NCI-H2081 (cell line): ENCODE measurements at regions not wholly inside any gene's neighbourhood (a gene's known extent, or its start where the extent isn't known, plus 50 kb on each side); places are given as distances from the start of the nearest gene placed in this dataset.

Source experiments
- DNase-seq, 2 experiments: peaks; one replicate each; lab custom pipeline; 2025; lab: John Stamatoyannopoulos, UW

DNA sequence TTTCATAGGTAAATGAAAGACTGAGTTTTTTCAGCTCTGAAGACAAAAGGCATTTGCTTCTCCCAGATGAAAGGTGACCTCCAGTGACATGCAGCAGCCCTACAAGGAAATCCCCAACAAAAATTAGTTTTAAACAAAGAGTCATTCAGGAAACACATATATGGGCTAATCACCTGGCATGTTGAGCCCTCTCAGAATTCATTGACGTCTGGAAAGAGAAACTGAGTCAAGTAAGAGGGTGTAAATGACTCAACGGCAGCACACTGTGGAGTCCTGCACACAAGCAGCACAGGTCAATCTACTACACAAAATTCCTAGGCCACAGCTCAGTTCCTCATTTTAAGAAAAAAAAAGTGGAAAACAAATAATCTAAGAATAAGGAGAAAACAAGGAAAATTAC is 592.3 kb downstream of the EPHA7 start:
- DNase-seq, result no peak

DNA sequence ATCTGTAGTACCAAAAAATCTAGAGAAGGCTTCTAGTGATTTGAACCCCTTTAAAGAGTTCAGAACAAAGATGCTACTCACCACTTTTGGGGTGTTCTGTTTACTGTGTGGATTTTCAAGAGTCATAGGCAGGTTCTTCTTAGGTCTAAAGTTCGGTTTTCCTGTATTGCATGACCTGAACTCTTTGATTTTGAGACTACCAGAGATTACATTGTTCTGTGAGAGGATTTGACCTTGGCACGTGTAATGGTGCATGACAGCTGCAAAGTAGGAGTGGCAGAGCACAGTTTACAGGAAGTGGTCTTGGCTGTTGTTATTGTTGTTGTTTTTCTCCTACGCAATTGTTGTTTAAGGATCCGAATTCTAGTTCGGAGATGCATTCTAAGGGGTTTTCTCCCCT is 592.7 kb downstream of the EPHA7 start:
- DNase-seq, result no peak

DNA sequence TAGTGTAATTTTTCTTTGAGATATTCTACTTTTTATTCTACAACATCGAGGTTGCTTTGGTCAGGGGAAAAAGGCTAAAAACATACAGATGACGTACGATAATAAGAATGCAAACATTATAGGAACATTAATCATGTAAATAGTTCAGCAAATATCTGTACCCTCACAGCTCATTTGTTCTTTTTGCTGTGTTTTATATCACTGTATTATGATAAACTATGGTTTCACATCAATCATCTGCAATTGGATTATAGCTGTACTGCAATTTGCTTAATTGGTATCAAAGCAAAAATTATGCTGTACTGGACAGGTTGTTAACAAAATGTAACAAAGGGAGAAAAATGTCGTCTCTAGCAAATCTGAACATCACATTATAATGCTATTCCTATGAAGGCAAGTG is 597.1 kb downstream of the EPHA7 start:
- DNase-seq, result peak; percentile 47 to 79

DNA sequence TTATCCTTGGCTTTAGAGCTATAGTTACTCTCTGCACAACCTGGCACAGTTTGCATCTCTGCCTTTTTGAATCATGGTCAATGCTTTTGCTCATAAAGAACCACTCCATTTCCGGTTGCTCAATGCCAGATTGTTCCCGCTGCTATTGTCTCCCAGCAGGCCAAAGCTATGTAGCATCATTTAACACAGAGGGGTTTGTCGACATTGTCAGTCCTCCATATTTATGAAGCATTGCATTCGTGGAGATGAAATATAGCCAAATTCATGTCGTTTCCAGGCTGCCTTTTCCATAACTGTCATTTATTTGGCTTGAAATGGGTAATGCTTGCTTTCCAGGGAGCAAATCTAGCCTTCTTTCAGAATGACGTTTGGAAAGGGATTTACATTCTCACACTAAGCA is 598.8 kb downstream of the EPHA7 start:
- peak; percentile 62 to 82 for DNase-seq

DNA sequence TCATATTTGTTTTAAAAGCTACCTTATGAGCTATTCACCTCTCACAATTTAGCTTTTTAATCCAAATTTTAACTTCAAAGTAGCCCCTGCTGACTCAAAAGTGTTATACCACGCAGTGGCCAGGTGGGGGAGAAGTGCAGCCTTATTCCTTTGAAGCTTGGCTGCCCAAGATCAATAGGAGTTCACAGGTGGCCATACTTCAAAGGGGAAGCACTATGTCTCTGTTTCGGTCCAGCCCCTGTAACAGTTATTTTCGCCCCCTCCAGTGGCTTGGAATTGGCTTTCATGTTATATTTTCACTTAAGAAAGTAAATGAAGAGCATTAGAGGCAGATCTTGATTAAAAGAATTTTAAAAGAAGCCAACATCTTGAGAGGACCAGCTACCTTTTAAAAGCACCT is 608.4 kb downstream of the EPHA7 start:
- DNase-seq, result peak; percentile 55 to 81

DNA sequence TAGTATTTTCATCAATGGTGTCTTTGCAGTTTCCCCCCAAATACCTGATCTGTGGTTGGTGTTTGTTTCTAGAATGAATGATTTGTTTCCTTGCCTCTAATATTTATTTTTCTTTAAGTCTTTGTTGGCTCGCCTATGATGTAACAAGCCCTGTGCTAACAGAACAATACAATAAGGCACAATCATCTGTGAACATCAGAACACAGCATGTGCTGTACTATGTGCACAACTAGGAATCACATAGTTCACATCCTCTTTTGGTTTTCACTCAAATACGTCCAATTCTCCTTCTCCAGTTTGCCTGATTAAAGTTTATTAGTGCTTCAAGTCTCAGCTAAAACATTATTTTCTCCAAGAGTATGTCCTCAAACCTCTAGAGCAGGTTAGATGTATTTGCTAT is 613.1 kb downstream of the EPHA7 start:
- no peak for DNase-seq

DNA sequence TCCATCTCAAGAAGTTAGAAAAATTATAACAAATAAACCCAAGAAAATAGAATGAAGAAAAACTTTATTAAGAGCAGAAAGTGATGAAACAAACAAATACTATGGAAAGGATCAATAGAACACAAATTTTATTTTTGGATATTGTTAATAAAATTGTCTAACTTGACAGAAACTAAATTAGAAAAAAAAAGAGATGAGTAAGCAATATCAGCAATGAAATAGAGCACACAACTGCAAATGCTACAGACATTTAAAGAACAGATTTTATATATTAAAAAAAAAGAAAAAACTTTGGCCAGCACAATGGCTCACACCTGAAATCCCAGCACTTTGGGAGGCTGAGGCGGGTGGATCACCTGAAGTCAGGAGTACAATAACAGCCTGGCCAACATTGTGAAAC is 628.0 kb downstream of the EPHA7 start:
- no peak for DNase-seq

DNA sequence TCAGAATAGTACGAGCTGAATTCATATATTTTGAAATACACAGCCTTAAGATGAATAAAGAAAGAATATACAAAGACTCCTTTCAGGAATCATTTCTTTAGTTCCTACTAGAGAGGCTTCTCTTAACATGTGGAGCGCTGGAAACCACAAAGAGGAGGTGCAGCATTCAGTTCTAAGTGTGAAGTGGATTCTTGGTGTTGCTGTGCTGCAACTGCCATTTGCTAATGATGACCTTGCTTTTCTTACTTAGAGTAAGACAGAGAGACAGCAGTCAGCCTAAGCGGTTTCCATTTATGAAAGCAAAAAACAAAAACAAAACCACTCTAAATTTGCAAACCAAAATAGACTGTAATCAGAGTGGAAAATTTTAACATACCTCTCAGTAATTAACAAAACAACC is 629.0 kb downstream of the EPHA7 start:
- DNase-seq, result no peak

DNA sequence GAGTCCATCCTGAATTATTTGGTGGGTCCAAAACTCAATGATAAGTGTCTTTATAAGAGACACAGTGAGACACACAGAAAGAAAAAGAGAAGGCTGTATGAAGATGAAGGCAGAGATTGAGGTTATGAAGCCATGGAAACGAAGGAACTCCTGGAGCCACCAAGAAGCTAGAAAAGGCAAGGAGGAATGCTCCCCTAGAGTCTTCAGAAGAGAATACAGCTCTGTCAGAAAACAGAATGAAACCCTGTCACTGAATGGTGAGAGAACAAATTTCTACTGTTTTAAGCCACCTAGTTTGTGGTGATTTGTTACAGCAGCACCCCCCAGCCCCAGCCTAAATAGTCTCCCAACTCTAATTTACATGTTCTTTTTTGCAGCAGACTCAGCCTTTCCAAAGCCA is 635.1 kb downstream of the EPHA7 start:
- no peak for DNase-seq

DNA sequence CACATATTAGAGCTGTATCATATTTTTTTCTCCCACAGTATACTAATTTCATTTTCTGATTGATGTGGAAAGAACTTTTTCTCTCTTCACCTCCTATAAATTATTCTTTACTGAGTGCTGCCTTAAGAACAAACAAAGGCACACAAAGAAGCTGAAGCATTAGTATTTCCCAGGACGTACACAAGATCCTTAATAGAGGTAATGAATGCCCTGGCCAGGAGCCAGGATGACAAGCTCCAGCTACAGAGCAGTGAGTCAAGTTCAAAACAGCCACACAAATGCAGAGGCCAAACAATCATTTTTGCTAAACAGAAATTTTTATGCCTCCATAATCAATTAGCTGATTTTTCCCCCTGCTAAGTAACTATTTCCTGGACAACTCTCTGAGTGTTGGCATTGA is 639.6 kb downstream of the EPHA7 start:
- DNase-seq, result peak; percentile 29 to 58

DNA sequence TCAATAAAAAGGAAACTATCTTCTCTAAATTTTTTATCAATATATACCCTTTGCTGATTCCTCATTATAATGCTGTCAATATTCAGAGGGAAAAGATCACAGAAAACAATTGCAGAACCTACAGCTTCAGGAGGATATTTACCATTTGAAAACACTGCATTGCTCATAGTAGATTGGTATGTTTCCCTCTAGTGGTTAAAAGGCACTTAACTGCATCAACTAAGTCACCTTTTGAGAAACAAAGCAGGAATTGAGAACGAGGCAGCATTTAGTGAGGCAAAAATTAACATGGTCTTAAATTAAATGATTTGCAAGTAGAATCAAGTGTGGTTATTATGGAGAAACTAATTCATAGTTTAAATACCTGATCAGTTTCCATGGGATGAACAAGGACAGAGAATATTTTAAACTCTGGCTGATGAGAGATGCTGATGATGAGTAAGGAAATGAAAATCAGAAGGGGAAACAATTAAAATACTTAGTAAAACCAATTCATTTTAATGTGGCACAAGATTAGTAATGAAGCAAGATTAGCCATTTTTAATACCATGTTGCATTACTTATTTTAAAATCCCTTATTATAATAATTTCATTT is 642.1 kb downstream of the EPHA7 start:
- peak; percentile 40 to 74 for DNase-seq

DNA sequence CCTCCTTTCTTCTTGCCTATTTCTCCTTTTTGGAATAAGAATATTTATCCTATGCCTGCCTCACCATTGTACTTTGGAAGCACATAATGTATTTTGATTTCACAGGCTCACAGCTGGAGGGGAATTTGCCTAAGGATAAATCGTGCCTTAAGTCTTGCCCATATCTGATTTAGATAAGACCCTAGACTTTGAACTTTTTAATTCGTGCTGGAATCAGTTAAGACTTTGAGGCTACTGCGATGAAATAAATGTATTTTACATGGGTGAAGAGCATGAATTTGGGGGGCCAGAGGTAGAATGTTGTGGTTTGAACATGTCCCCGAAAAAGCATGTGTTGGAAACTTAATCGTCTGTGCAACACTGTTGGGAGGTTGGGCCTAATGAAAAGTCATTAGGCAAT is 648.8 kb downstream of the EPHA7 start:
- no peak for DNase-seq

DNA sequence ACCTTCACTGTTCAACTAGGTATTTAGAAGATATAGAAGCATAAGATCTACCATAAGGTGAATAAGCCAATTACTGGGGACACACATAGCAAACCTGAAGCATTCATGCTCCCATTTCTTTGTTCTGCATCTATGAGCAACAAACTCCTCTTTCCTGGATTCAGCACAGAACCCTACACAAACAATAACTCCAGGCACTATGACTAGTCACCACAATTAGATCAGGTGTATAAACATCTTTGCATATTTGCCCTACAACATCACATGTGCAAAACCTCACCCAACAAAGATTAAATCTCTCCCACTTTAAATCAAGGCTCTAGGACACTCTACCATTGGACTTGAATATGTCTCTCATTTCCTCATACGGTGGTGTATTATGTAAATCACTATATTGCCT is 652.3 kb downstream of the EPHA7 start:
- no peak for DNase-seq

DNA sequence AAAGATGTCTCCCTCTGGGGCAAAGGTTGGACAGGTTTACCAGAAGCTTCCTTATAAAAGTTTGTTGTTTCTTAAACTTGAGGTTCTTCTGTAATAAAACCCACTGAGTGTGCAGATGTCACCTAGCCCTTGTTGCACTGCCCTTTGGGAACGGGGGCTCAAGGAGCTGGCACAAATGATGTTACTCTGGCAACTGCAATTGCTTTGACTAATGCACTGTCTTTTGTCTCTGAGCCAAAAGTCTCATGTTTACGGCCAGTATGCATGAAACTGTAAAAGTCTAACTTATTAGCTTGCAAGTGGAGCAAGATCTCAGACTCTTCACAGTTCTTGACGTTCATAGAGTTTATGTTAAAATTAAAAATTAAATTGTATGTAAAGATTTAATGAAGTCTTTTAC is 655.7 kb downstream of the EPHA7 start:
- DNase-seq, result no peak

DNA sequence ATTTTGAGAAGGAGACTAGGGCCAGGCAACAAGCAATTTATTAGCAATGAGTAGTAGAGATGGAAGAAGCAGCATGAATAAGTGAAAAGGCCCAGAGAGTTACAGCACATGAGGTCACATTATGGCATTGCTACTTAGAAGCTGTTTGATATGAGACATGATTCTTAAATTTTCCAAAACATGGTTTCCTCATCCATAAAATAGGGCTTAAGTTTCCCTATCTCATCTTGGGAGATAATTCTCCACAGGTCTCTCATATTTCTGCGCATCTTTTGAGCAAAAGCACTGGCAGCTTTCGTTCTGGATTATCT is 656.1 kb downstream of the EPHA7 start:
- DNase-seq, result no peak

DNA sequence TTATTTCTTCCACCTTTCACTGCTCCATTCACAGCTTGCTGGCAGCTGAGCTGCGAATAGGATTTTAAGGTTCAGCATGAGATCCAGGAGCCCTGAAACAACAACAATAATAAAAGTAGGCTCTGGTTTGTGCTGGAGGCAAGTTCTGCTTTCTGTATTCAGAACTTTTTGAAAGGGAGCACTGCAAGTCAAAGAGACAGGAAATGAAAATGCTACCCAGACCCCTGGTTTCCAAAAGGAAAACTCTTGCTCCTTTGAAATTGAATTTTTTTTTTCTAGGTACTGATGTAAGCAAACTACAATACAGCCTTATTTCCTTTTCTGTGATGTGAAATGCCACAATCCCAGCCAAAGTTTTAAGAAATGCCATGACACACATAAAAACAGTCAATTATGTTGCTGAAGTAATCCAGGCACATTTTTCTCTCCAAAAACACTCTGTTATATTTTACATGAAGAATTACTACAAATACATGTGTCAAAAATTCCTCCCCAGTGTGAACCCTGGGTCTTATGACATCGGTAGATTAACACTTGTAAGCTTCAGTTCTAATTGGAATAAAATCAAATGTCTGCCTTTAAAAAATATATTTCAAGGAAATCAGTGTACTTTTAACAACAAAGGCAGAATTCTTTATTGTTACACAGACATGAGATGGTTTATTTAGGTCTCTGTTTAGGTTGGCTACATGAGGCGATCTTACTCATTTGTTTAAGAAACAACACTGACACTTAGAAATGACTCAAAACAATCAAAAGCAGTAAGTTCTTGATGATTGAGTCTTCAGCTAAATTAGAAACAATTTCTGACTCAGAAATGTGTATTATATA is 656.7 kb downstream of the EPHA7 start:
- DNase-seq, result no peak

DNA sequence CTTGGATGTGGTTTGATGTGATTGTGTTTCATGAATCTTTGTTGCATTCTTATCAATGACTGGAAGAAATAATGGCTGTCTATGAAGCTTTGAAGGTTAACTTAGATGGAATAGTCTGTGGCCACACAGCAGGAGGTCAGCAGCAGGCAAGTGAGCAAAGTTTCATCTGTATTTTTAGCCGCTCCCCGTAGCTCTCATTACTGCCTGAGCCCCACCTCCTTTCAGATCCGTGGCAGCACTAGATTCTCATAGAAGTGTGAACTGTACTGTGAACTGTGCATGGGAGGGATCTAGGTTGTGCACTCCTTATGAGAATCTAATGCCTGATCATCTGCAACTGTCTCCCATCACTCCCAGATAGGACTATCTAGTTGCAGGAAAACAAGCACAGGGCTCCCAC is 660.2 kb downstream of the EPHA7 start:
- no peak for DNase-seq

DNA sequence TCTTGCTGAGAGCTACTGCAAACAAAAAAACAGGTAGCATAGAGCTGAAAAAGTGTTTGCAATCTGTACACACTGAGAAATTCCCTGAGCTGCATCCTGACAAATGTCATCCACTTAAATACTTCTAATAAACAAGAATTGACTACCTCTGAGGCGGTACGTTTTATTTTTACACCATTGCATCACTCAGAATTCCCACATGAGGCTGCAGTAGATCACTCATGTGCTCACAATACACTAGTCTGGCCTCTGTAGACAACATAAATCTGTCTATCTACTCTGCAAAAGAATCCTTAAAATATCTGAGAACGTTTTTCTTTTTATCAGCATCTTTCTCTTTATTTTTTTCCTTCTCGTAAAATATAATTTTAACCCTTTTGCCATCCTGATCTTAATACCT is 661.4 kb downstream of the EPHA7 start:
- DNase-seq, result no peak

DNA sequence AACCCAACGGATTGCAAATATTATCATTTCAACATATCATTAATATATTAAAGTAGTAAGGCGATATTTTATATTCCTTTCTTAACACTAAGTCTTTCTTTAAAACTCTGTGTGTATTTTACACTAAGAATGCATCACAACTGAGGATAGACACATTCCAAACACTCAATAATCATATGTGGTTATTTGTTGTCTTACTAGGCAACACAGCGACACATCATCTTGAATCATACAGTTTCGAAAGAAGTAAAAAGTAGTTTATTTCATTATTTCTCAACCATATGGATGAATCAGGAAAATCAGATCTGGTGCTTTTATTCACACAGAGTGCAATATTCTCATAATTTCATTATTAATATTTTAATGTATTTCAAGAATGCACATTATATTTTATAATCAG is 662.4 kb downstream of the EPHA7 start:
- DNase-seq, result no peak

DNA sequence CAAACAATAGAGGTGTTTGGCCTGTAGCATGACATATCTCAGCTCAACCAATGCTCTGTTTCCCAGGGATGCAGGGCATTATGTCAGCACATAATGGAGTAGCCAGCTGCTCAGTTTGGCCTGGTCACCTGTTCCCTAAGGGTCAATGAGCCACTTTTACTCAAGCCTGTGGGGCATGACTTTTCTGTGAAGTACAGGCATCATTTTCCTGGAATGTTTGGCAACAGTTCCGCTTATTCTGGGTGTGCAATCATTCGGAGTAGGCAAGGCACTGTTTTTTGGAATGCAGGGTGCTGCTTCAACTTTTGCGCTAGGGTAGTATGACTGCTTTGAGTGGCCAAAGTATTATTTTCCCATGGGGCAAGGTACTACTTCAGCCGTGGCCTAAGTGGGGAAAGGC is 665.4 kb downstream of the EPHA7 start:
- DNase-seq, result no peak

DNA sequence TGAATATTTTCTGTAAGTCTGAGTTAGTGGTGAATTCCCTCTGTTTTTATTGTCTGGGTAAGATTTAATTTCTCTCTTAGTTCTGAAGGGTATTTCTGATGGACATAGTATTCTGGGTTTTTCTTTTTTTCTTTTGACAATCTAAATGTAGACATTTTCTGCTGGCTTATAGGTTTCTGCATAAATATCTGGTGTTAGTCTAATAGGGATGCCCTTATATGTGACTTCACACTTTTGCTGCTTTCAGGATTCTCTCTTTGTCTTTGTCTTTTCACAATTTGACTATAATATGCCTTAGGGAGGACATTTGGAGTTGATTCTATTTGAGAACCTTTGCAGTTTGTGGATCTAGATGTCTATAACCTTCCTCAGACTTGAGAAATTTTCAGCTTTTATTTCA is 667.2 kb downstream of the EPHA7 start:
- DNase-seq, result no peak

DNA sequence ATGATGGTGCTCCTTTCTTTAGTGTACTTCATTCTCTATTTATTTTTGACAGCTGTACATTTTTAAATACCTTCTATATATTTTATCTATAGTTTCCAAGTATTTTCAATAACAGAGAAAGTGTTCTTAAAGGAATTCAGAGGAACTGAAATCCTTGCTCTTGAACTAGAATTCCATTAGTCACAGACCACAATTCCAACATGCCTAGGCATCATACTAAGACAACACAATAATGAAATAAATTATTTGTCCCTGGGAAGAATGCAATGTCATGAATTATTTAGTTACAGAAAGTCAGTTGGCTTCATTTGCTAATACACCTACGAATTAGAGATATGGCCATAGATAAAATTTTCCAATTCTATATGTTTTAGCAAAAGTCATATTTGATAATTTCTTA is 671.2 kb downstream of the EPHA7 start:
- no peak for DNase-seq

DNA sequence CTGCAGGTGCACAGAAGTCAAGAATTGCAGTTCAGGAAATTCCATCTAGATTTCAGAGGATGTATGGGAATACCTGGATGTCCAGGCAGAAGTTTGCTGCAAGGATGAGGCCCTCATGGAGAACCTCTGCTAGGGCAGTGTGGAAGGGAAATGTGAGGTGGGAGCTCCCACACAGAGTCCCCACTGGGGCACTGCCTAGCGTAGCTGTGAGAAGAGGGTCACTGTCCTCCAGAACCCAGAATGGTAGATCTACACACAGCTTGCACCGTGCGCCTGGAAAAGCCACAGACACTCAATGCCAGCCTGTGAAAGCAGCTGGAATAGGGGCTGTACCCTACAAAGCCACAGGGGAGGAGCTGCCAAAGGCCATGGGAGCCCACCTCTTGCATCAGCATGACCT is 681.4 kb downstream of the EPHA7 start:
- DNase-seq, result no peak

DNA sequence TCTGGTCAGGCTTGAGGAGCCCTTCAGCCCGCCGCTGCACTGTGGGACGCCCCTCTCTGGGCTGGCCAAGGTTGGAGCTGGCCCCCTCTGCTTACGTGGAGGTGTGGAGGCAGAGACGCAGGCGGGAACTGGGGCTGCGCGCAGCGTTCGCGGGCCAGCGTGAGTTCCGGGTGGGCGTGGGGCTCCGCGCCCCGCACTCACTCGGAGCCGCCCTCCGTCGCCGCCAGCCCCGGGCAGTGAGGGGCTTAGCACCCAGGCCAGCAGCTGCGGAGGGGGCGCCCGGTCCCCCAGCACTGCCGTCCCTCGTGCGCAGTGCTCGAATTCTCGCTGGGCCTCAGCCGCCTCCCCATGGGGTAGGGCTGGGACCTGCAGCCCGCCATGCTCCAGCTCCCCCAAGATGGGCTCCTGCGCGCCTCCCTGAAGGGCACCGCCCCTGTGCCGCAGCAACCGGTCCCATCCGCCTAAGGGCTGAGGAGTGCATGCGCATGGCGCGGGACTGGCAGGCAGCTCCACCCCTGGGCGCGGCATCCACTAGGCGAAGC is 695.9 kb downstream of the EPHA7 start:
- DNase-seq, result no peak
